Right lobe of liver (tissue), 6 donors: ENCODE measurements at regions not wholly inside any gene's neighbourhood (a gene's known extent, or its start where the extent isn't known, plus 50 kb on each side); places are given as distances from the start of the nearest gene placed in this dataset.

Source experiments
- ATAC-seq, 4 donors: fragments of 200-7000 bp; cut with Tn5 transposase; one replicate each; pipeline ENCODE4 v1.9.1; 2020; ENCODE audit warnings: mild to moderate bottlenecking in 4 of 4, moderate library complexity in 4 of 4
- DNase-seq, 3 donors: peaks; one replicate each; pipeline ENCODE4 v3.0.0-alpha.2; 2020
- H3K27ac ChIP-seq, 3 donors: fragments of 200-600 bp; one replicate each; pipeline ENCODE4 v1.8.0; 2022
- H3K27me3 ChIP-seq, 2 donors: fragments of 200-600 bp; one replicate each; pipeline ENCODE4 v1.8.0; 2022
- H3K36me3 ChIP-seq, 4 donors: fragments of 200-600 bp; sonication (generic) in 1 of 4; one replicate each; pipeline versions ENCODE4 v1.5.1 to v1.8.0; 2017 to 2022; ENCODE audit warnings: control low read depth in 1 of 4
- H3K4me1 ChIP-seq, 4 donors: fragments of 200-600 bp; sonication (generic) in 1 of 4; one replicate each; pipeline versions ENCODE4 v1.5.1 to v1.8.0; 2017 to 2022; ENCODE audit warnings: control low read depth in 1 of 4
- H3K4me3 ChIP-seq, 3 donors: fragments of 200-600 bp; one replicate each; pipeline ENCODE4 v1.8.0; 2022
- H3K9me3 ChIP-seq, 4 donors: fragments of 200-600 bp; sonication (generic) in 1 of 4; one replicate each; pipeline versions ENCODE4 v1.5.1 to v1.8.0; 2017 to 2022; ENCODE audit warnings: control low read depth in 1 of 4
- POLR2A ChIP-seq: fragments of 450-650 bp; IDR thresholded peaks from one replicate; pipeline ENCODE4 v1.6.1; 2017; ENCODE audit warnings: antibody characterized with exemption, mild to moderate bottlenecking
- WGBS: methylation state at CpG from one replicate; pipeline ENCODE4 v1.1.6; 2018; ENCODE audit warnings: low coverage, low lambda C conversion rate; ENCODE audit not compliant: insufficient coverage; ENCODE audit errors: missing lambda C conversion rate; 5-methylcytosine and 5-hydroxymethylcytosine counted together
- intact Hi-C, 2 donors: fragments of 100-400 bp; cut with DNase I; formaldehyde crosslinking; loops; one replicate each; pipeline versions ENCODE4 v1.11.2 to v1.14.1; 2022
- TF ChIP-seq, protein P1 (sequence below), 4 donors: fragments of 200-600 bp in 3 of 4; fragments of 450-650 bp in 1 of 4; IDR thresholded peaks; one replicate each; pipeline versions ENCODE4 v1.5.1 to v1.8.0; 2016 to 2022; ENCODE audit warnings: antibody characterized with exemption in 4 of 4, mild to moderate bottlenecking in 2 of 4
- donor health status: DM: no; HTN: yes; CAD: no.
- donor health status: DM: no; HTN: no; CAD: no.
- donor health status: DM: no; HTN: no; CAD: no.
- donor health status: DM: no; HTN: yes; CAD: no.
- donor health status: DM: no; HTN: yes; CAD: no.

DNA sequence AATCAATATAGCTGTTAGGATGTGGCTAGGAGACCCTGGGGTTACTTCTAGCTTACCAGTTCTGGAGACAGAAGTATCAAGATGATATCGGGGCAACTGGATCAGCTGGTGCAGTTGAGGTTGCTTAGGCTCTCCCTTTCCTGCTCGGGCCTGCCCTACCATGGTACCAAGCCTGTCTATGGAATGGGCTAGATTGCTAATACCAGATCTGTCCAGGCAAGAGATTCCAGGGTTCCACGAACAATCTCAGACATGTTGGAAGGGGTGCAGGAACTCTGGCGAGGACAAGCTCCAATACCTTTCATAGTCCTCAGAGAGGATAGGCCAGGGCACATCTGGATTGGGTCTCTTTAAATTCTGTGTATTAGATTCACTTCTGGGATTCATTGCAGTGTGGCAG, 53.8 kb downstream of the ADM start:
- DNase-seq = no peak
- H3K4me1 ChIP-seq = no peaks in the 10 kb centered on the region
- no peak overlapping the region for H3K27ac ChIP-seq
- TF ChIP-seq, protein P1, sequence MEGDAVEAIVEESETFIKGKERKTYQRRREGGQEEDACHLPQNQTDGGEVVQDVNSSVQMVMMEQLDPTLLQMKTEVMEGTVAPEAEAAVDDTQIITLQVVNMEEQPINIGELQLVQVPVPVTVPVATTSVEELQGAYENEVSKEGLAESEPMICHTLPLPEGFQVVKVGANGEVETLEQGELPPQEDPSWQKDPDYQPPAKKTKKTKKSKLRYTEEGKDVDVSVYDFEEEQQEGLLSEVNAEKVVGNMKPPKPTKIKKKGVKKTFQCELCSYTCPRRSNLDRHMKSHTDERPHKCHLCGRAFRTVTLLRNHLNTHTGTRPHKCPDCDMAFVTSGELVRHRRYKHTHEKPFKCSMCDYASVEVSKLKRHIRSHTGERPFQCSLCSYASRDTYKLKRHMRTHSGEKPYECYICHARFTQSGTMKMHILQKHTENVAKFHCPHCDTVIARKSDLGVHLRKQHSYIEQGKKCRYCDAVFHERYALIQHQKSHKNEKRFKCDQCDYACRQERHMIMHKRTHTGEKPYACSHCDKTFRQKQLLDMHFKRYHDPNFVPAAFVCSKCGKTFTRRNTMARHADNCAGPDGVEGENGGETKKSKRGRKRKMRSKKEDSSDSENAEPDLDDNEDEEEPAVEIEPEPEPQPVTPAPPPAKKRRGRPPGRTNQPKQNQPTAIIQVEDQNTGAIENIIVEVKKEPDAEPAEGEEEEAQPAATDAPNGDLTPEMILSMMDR (IDR thresholded peaks at IDR 0.05) = no peak
- TF ChIP-seq POLR2A = no peak
- H3K27me3 ChIP-seq = no peaks in the 10 kb centered on the region
- 93% methylated on average over 2 of the region's 4 CpGs for WGBS
- intact Hi-C loops = no loop called here
- ATAC-seq = no peak
- no peak overlapping the region for H3K4me3 ChIP-seq
- no peaks in the 10 kb centered on the region for H3K9me3 ChIP-seq
- H3K36me3 ChIP-seq = no peaks in the 10 kb centered on the region

DNA sequence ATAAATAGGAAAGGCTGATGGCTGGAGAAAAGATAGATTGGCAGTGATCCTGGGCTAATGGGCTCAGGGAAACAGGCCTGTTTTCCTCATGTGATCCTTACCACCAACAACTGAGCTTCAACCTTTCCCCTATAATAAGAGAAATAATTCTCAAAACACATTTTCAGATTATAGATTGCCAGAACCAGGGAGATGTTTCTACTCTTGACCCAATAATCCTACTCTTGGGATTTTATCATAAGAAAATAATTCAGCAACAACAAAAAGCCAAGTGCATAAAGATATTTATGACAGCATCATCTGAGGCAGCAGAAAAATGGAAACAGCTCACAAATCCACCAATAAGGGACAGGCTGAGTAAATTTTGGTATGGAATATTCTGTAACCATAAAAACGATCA, 54.3 kb downstream of the ADM start:
- TF ChIP-seq POLR2A = no peak
- TF ChIP-seq, protein P1 (IDR thresholded peaks at IDR 0.05) = no peak
- no peaks in the 10 kb centered on the region for H3K36me3 ChIP-seq

DNA sequence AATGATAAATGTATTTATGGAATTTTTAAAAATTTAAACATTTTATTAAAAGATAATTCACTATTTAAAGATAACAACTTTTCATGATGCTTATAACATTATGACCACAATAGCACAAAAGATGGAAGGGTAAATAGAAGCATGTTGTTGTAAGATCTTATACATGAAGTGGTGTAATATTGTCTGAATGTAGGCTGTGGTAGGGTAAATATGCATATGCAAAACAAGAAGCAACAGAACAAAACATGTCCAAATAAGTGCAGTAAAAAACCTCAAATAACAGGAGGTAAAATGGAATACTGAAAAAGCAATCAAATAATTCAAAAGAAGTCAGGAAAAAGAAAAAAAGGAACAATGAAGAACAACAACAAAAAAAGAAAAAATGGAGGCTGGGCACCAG, 56.0 kb downstream of the ADM start:
- Histone ChIP-seq H3K9me3 (no peaks in the 10 kb centered on the region), H3K36me3 (no peaks in the 10 kb centered on the region), H3K27me3 (no peaks in the 10 kb centered on the region), H3K4me3 (no peak overlapping the region), H3K27ac (no peak overlapping the region), H3K4me1 (no peaks in the 10 kb centered on the region)
- DNase-seq (no peak), ATAC-seq (no peak)
- intact Hi-C loops = no loop called here
- no peak for TF ChIP-seq POLR2A
- TF ChIP-seq, protein P1 (IDR thresholded peaks at IDR 0.05) = no peak

More for the DNA sequence above, 54.3 kb downstream of the ADM start:
- H3K27me3 ChIP-seq = no peaks in the 10 kb centered on the region
- 86% methylated on average over 1 of the region's 1 CpG for WGBS
- H3K4me3 ChIP-seq = no peak overlapping the region
- no peaks in the 10 kb centered on the region for H3K9me3 ChIP-seq
- H3K27ac ChIP-seq = no peak overlapping the region
- DNase-seq (no peak), ATAC-seq (no peak)
- intact Hi-C loops = no loop called here
- H3K4me1 ChIP-seq = no peaks in the 10 kb centered on the region

DNA sequence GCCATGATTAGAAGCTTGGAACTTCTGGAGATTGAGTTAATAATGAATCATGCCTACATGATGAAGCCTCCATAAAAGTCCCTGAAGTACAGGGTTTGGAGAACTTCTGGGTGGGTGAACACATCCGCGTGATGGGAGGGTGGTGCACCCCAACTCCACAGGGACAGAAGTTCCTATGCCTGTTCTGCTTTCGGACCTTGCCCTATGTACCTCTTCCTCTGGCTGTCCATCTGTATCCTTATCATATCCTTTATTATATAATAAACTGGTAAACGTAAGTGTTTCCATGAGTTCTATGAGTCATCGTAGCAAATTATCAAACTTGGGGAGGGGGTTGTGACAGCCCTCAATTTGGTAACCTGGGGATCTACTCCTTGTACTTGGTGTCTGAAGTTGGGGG, 60.2 kb downstream of the ADM start:
- Histone ChIP-seq H3K27ac (no peak overlapping the region), H3K4me3 (no peak overlapping the region), H3K36me3 (no peaks in the 10 kb centered on the region), H3K9me3 (no peaks in the 10 kb centered on the region), H3K27me3 (no peaks in the 10 kb centered on the region), H3K4me1 (peaks cover 0 to 8% (median 3%) of the 10 kb centered on the region in 4 donors)
- no peak for ATAC-seq
- DNase-seq = no peak
- TF ChIP-seq, protein P1 (IDR thresholded peaks at IDR 0.05) = no peak
- no peak for TF ChIP-seq POLR2A
- WGBS = 88% methylated on average over 5 of the region's 5 CpGs
- intact Hi-C loops = loop anchor here in 1 of 2 donors (5.0 kb wide), 1 partner anchor 38 kb away; no protein-coding TSS in a partner anchor
